Suppressor macrophage treated with lipopolysaccharide for 4 hours (primary cell): ENCODE measurements at regions not wholly inside any gene's neighbourhood (a gene's known extent, or its start where the extent isn't known, plus 50 kb on each side); places are given as distances from the start of the nearest gene placed in this dataset.

Experiments used
- DNase-seq: peaks from one replicate; pipeline ENCODE4 v3.0.0-alpha.2; 2020

- no peak for DNase-seq
Measured at GRCh38 chr1:164472841-164473240, 86.1 kb upstream of the PBX1 start.

GRCh38 chr1:164473544-164473943 is 85.4 kb upstream of the PBX1 start:
- no peak for DNase-seq

GRCh38 chr1:164475834-164476233 is 83.2 kb upstream of the PBX1 start:
- DNase-seq = no peak

- DNase-seq = no peak
Measured at GRCh38 chr1:164477343-164477742, 81.6 kb upstream of the PBX1 start.

GRCh38 chr1:164479242-164479641 is 79.7 kb upstream of the PBX1 start:
- DNase-seq = no peak

- DNase-seq = no peak
Measured at GRCh38 chr1:164480285-164480907, 78.6 kb upstream of the PBX1 start.

- no peak for DNase-seq
Measured at GRCh38 chr1:164495905-164496304, 63.1 kb upstream of the PBX1 start.

- DNase-seq = no peak
Measured at GRCh38 chr1:164498792-164499191, 60.2 kb upstream of the PBX1 start.

- no peak for DNase-seq
Measured at GRCh38 chr1:164504749-164505148, 54.2 kb upstream of the PBX1 start.
